ENCODE measurements at regions not wholly inside any gene's neighbourhood (a gene's known extent, or its start where the extent isn't known, plus 50 kb on each side); places are given as distances from the start of the nearest gene placed in this dataset.

GRCh38 chr2:5867056-5867455 lies 174.9 kb downstream of the SOX11 start:
- no peak for DNase-seq
- no peak overlapping the region for H3K4me3 ChIP-seq
- H3K36me3 ChIP-seq: no peaks in the 10 kb centered on the region
- FAIRE-seq: no peak
- TF ChIP-seq, protein P1, sequence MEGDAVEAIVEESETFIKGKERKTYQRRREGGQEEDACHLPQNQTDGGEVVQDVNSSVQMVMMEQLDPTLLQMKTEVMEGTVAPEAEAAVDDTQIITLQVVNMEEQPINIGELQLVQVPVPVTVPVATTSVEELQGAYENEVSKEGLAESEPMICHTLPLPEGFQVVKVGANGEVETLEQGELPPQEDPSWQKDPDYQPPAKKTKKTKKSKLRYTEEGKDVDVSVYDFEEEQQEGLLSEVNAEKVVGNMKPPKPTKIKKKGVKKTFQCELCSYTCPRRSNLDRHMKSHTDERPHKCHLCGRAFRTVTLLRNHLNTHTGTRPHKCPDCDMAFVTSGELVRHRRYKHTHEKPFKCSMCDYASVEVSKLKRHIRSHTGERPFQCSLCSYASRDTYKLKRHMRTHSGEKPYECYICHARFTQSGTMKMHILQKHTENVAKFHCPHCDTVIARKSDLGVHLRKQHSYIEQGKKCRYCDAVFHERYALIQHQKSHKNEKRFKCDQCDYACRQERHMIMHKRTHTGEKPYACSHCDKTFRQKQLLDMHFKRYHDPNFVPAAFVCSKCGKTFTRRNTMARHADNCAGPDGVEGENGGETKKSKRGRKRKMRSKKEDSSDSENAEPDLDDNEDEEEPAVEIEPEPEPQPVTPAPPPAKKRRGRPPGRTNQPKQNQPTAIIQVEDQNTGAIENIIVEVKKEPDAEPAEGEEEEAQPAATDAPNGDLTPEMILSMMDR (IDR thresholded peaks at IDR 0.05): no peak
- no peaks in the 10 kb centered on the region for H3K4me1 ChIP-seq
- 78 to 87% methylated on average over 9 of the region's 9 CpGs for WGBS, 2 donors
- intact Hi-C loops (cut with DNase I): no loop called here
- no peak for ATAC-seq
- no peak overlapping the region for H3K27ac ChIP-seq
- H3K27me3 ChIP-seq: no peaks in the 10 kb centered on the region
- no peaks in the 10 kb centered on the region for H3K9me3 ChIP-seq

- intact Hi-C loops (cut with DNase I): no loop called here
- Histone ChIP-seq H3K4me1 (no peaks in the 10 kb centered on the region), H3K27ac (no peak overlapping the region), H3K9me3 (no peaks in the 10 kb centered on the region), H3K27me3 (no peaks in the 10 kb centered on the region), H3K36me3 (no peaks in the 10 kb centered on the region), H3K4me3 (no peak overlapping the region)
- DNase-seq (no peak), FAIRE-seq (no peak), ATAC-seq (no peak)
- TF ChIP-seq, protein P1 (IDR thresholded peaks at IDR 0.05): no peak
- 70 to 79% methylated on average over 8 of the region's 8 CpGs for WGBS, 2 donors
Measured at GRCh38 chr2:5868931-5869330, 176.7 kb downstream of the SOX11 start.

DNA sequence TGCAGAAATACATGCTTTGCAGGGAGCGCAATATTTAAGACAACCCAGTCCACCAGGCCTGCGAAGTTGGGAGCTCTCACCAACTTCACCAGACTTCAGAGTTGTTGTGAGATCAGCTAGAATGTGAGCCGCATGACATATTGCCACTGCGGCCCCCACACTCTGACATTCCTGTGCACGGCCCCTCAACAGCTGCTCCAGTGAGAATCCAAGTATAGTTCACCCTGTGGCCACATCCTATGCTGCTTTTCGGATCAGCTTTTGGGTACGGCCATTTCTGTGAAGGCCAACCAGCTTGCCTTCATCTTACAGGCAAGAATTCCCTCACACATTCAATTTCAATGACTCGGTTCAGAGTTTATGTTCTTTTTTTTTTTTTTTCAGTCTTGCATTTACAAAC lies 177.8 kb downstream of the SOX11 start:
- 72 to 83% methylated on average over 8 of the region's 8 CpGs for WGBS, 2 donors
- intact Hi-C loops (cut with DNase I): no loop called here
- no peak for FAIRE-seq

DNA sequence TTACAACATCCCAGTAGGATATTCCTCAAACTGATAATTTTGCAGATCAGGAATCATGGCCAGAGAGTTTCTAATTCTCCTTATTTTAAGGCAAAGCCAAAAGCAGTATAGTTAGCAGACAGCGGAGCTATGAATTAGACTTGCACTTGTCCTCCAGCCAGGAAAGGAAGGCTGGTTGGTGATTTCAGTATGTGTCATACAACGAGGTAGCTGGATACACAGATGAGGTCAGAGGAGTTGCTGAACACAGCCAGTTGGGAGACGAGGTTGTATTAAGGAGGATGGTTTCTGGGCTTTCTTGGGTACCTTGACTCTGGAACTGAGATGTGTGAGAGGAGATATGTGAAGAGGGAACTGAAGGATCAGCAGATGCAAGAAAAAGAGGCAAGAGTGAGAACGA lies 185.2 kb downstream of the SOX11 start:
- WGBS, 2 donors: 55 to 60% methylated on average over 4 of the region's 4 CpGs

More for the DNA sequence above, 177.8 kb downstream of the SOX11 start:
- TF ChIP-seq, protein P1 (IDR thresholded peaks at IDR 0.05): no peak
- Histone ChIP-seq H3K27ac (no peak overlapping the region), H3K9me3 (no peaks in the 10 kb centered on the region), H3K27me3 (no peaks in the 10 kb centered on the region), H3K4me1 (no peaks in the 10 kb centered on the region), H3K4me3 (no peak overlapping the region), H3K36me3 (no peaks in the 10 kb centered on the region)
- DNase-seq (no peak), ATAC-seq (no peak)

DNA sequence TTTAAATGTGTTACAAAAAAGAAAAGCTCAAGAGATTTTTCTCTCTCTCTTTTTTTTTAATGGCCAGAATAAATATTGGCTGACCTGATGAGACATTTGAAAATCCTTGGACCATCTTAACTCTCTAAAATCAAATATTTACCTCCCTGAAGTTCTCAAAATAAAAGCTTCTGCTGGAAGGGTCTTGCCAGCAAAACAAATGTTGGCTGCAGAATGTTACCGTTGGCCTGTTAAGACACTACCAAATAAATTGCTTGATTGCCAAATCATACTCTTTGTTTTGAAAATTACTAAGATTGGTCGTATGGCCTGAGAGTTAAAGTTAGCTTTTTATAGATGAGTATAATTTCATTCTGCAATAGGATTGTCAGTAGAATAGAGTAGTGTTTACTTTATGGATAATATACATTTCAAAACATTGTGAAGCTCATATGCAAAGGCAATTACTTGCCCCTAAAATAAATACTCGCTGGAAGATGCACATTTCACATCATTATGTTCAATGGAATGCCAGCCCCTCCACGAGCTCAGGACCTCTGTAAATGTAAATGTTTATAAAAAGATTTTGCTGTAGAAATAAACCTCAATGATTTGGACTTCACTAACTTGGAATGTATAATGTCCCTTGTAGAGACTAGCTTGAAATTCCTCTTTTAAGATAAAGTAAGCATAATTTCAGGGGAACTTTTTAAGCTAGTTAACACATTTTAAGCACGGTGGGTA lies 193.4 kb downstream of the SOX11 start:
- 35 to 39% methylated on average over 5 of the region's 5 CpGs for WGBS, 2 donors
- TF ChIP-seq, protein P1 (IDR thresholded peaks at IDR 0.05): no peak
- DNase-seq (no peak), FAIRE-seq (no peak), ATAC-seq (no peak)
- Histone ChIP-seq H3K27me3 (no peaks in the 10 kb centered on the region), H3K4me3 (no peak overlapping the region), H3K9me3 (no peaks in the 10 kb centered on the region), H3K36me3 (no peaks in the 10 kb centered on the region), H3K4me1 (no peaks in the 10 kb centered on the region), H3K27ac (no peak overlapping the region)
- intact Hi-C loops (cut with DNase I): no loop called here

More for the DNA sequence above, 185.2 kb downstream of the SOX11 start:
- TF ChIP-seq, protein P1 (IDR thresholded peaks at IDR 0.05): no peak
- H3K27me3 ChIP-seq: no peaks in the 10 kb centered on the region
- FAIRE-seq (no peak), DNase-seq (no peak), ATAC-seq (no peak)
- no peak overlapping the region for H3K4me3 ChIP-seq
- H3K4me1 ChIP-seq: no peaks in the 10 kb centered on the region
- H3K27ac ChIP-seq: no peak overlapping the region
- H3K36me3 ChIP-seq: no peaks in the 10 kb centered on the region
- no peaks in the 10 kb centered on the region for H3K9me3 ChIP-seq
- intact Hi-C loops (cut with DNase I): no loop called here

Measured in pancreas (tissue), 10 donors.